Retinal pigment epithelial cell (primary cell): ENCODE measurements at regions not wholly inside any gene's neighbourhood (a gene's known extent, or its start where the extent isn't known, plus 50 kb on each side); places are given as distances from the start of the nearest gene placed in this dataset.

Experiments used
- DNase-seq: peaks from one replicate; pipeline ENCODE4 v3.0.0-alpha.2; 2010; ENCODE audit warnings: low read depth
- H3K4me3 ChIP-seq: 2 replicates; pipeline ENCODE4 v1.5.1; 2011; ENCODE audit warnings: mild to moderate bottlenecking, low read length, control low read depth, moderate library complexity
- TF ChIP-seq, protein P1 (sequence below): conservative IDR thresholded peaks from 2 replicates; pipeline ENCODE4 v1.5.1; 2011; ENCODE audit warnings: low read depth, low read length, control low read depth, inconsistent platforms

DNA sequence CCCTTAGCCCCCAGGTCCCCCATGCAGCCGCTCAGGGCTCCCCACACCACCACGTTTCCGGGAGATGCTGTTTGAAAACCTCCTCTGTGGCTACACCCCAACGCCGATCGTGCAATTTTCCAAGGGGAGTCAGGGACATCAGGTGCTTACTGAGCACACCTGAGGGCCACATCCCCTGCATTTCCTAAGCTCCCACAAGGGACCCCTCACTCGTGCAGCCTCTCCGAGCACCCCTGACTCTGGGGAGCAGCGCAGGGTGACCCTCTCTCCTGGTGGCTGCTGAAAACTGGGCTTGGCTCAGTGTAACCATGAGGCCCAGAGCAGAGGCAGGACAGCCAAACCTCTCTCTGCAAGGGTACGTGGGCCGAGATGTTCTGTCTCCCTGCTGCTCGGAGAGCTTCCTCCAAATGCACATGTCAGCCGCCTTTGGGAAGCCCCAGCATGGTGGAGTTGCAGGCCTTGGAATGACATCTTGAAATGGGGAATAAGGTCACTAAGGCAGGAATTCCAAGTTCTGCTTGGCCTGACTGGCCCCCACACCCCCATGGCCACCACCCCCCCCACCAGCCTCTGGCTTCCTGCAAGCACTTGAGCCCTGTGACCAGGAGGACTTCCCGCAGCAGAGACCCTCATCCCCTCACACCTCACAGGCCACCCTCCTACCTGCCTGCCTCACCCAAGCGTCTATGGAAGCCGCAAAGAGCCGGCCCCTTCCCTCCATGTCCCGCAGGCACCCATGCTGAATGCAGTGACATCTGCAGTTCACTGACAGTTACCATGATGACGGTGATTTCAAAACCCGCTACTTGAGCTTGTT is 257.4 kb downstream of the BRD1 start:
- no peak for DNase-seq
- TF ChIP-seq, protein P1, sequence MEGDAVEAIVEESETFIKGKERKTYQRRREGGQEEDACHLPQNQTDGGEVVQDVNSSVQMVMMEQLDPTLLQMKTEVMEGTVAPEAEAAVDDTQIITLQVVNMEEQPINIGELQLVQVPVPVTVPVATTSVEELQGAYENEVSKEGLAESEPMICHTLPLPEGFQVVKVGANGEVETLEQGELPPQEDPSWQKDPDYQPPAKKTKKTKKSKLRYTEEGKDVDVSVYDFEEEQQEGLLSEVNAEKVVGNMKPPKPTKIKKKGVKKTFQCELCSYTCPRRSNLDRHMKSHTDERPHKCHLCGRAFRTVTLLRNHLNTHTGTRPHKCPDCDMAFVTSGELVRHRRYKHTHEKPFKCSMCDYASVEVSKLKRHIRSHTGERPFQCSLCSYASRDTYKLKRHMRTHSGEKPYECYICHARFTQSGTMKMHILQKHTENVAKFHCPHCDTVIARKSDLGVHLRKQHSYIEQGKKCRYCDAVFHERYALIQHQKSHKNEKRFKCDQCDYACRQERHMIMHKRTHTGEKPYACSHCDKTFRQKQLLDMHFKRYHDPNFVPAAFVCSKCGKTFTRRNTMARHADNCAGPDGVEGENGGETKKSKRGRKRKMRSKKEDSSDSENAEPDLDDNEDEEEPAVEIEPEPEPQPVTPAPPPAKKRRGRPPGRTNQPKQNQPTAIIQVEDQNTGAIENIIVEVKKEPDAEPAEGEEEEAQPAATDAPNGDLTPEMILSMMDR: no peak

DNA sequence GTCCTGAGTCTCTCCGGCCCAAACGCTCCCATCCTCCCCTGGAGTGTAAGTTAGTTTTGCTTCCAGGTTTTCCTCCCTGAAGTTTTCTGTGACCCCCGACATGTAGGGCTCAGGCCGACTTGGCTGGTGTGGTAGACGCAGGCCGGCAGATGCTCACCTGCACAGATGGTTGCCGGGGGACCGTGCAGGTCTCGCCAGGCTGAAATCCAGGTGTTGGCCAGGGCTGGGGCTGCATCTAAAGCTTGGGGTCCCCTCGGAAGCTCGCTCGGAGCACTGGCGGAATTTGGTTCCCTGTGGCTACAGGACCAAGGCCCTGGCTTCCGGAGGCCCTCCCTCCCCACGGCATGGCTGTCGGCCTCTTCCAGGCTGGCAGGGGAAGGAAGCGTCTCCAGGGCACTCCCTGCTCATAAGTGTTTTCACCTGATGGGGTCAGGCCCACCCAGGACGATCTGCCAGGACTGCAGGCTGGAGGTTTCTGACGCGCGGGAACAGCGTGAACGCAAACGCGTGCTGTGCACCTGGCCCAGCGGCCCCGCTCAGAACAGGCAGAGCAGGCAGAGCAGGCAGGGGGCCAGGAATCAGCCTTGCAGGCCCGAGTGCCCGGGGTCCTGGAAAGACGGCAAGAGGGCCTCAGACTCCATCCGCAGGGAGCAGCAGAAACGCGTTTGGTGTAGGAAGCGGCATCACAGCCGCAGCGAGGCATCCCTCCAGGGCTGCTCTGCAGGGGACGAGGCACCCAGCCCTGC is 258.2 kb downstream of the BRD1 start:
- no peak for DNase-seq
- H3K4me3 ChIP-seq: no peak overlapping the region
- TF ChIP-seq, protein P1: no peak

More for the DNA sequence above, 257.4 kb downstream of the BRD1 start:
- H3K4me3 ChIP-seq: no peak overlapping the region

DNA sequence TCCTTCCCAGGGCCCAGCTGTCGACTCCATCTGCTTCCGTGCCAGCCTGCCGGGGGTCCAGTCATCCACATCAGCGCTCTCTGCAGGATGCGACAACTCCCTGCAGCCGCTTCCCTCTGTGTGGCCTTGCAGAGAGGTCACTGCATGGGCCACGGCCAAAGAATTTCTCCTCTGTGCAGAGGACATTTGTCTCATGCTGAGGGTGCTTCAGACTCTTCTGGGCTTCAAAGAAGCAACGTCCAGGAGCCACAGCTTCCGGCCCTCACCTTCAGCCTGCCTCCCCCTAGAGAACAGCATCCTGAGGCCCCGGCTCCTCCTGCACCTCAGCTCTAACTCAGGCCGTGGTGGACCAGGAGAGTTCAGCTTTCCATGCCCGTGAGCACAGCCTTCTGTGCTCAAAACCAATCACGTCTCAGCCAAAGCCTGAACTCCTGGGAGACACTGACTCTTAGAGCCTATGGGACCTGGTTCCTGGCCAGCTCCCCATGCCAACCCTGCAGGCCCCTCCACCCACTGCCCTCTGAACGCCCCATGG is 258.9 kb downstream of the BRD1 start:
- no peak for DNase-seq
- no peak overlapping the region for H3K4me3 ChIP-seq
- TF ChIP-seq, protein P1: no peak

DNA sequence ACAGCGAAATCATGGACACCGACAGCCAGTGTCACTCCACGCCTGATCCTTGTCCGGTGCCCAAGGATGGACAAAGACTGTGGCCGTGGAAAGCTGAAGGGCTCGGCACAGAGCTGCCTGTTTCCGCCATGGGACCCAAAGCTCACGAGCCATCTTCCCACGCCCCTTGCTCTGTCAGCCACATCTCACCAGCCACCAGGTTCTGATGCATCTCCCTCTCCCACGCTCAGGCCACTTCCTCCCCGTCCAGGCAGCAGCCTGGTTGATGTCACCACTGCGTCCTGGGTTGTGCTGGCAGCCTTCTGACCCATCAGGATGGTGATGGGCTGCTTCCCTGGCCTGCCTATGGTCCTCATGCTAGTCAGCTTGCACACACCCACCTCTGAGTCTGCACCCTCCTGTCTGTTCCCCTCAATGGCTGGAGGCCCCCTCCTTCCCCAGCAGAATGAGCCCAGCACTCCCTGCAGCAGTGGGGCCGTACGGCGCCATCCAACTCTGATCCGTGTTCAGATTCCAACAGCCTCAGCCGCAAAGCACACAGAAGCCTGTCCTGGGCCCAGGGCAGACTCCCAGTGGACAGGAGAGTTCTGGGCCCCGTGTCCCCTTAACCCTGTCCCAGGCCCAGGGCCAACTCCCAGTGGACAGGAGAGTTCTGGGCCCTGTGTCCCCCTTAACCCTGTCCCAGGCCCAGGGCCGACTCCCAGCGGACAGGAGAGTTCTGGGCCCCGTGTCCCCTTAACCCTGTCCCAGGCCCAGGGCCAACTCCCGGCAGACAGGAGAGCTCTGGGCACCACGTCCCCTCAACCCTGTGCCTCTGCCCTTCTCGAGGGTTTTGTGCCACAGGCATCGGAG is 259.5 kb downstream of the BRD1 start:
- H3K4me3 ChIP-seq: no peak overlapping the region
- TF ChIP-seq, protein P1: no peak
- no peak for DNase-seq

DNA sequence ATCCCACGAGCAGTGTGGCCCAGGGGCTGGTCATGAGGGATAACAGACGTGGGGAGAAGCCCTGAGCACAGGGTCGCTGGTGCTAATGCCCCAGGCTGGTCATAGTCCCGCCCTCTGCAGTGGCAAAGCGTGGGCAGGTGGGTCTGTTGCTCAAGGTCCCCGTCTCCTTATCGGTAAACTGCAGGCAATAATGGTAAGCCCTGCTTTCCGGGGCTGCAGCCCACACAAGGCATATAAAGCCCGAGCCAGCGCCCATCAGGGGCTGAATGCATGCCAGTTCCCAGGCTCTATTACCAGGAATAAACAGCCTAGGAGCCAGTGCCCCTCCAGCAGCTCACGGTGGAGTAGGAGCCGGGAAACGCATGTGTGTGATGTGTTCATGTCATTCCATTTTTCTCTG is 261.0 kb downstream of the BRD1 start:
- TF ChIP-seq, protein P1: no peak
- no peak for DNase-seq

DNA sequence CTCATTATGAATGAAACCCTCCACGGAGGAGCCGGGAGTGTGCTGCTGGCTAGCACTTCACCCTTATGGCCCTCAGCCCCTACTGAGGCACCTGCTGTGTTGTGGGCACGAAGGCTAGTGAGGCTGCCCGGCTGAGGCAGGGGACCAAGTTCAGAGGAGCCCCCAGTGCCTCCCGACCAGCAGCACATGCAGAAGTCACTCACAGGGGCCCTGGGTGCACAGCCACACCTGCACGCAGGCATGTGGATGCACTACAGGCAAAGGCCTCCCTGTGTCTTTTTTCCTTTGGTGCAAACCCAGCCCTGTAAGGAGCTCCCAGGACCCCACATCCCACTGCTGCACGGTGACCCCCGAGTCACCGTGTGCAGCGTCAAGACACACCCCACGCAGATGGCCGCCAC is 261.5 kb downstream of the BRD1 start:
- H3K4me3 ChIP-seq: no peak overlapping the region
- TF ChIP-seq, protein P1: no peak
- DNase-seq: no peak

More for the DNA sequence above, 261.0 kb downstream of the BRD1 start:
- no peak overlapping the region for H3K4me3 ChIP-seq
